Ovary (tissue), 7 donors: ENCODE measurements at regions not wholly inside any gene's neighbourhood (a gene's known extent, or its start where the extent isn't known, plus 50 kb on each side); places are given as distances from the start of the nearest gene placed in this dataset.

ENCODE experiments used
- DNase-seq, 5 donors: peaks; one replicate each; pipeline ENCODE4 v3.0.0-alpha.2; 2019 to 2020
- H3K27ac ChIP-seq, 2 donors: fragments of 200-600 bp; one replicate each; pipeline versions ENCODE4 v1.5.1 to v1.8.0; 2019 to 2022
- H3K27me3 ChIP-seq: fragments of 200-600 bp; one replicate; pipeline ENCODE4 v1.8.0; 2022
- H3K36me3 ChIP-seq: fragments of 200-600 bp; sonication (generic); one replicate; pipeline ENCODE4 v1.5.1; 2019
- H3K4me1 ChIP-seq: one replicate; pipeline ENCODE4 v1.8.1; 2013; ENCODE audit warnings: mild to moderate bottlenecking, moderate library complexity; ENCODE audit not compliant: insufficient read depth
- H3K4me3 ChIP-seq: fragments of 200-600 bp; sonication (generic); one replicate; pipeline ENCODE4 v1.5.1; 2017
- H3K9me3 ChIP-seq, 2 donors: fragments of 200-600 bp in 1 of 2; sonication (generic) in 1 of 2; one replicate each; pipeline versions ENCODE4 v1.5.1 to v1.8.1; 2013 to 2019; ENCODE audit warnings: mild to moderate bottlenecking in 1 of 2, moderate library complexity in 1 of 2
- CTCF ChIP-seq, 3 donors: fragments of 450-650 bp in 2 of 3; fragments of 200-600 bp in 1 of 3; IDR thresholded peaks; one replicate each; pipeline versions ENCODE4 v1.5.1 to v1.8.0; 2016 to 2022; ENCODE audit warnings: antibody characterized with exemption in 3 of 3, mild to moderate bottlenecking in 1 of 3
- EP300 ChIP-seq: sonication (generic); formaldehyde crosslinking; IDR thresholded peaks from one replicate; pipeline ENCODE4 v1.6.1; 2017; ENCODE audit warnings: antibody characterized with exemption
- POLR2A ChIP-seq: fragments of 450-650 bp; IDR thresholded peaks from one replicate; pipeline ENCODE4 v1.6.1; 2017; ENCODE audit warnings: antibody characterized with exemption, mild to moderate bottlenecking, moderate library complexity
- WGBS, 3 donors: extraction: QIAGEN DNeasy Blood & Tissue Kit in 1 of 3; methylation state at CpG; one replicate each; pipeline versions ENCODE4 v1.1.5 to v1.1.7; 2013 to 2017; 5-methylcytosine and 5-hydroxymethylcytosine counted together
- intact Hi-C, 4 donors: fragments of 100-400 bp; cut with DNase I; formaldehyde crosslinking; loops; one replicate each; pipeline versions ENCODE4 v1.11.0 to v1.15.1; 2022 to 2023
- donor health status: DM: no; HTN: no; CAD: no; lungs with moderate emphysema.
- donor health status: DM: no; HTN: no; CAD: no.
- donor health status: Bipolar disorder and iron deficiency.
- donor health status: DM: no; HTN: no; CAD: no.
- donor health status: DM: yes; HTN: yes; CAD: no.

- no peak overlapping the region for H3K4me3 ChIP-seq
- H3K9me3 ChIP-seq = no peaks in the 10 kb centered on the region
- TF ChIP-seq CTCF (IDR thresholded peaks at IDR 0.05) = no peak
- TF ChIP-seq POLR2A = no peak
- TF ChIP-seq EP300 = no peak
- intact Hi-C loops = no loop called here
- no peaks in the 10 kb centered on the region for H3K36me3 ChIP-seq
- H3K4me1 ChIP-seq = no peaks in the 10 kb centered on the region
- no peaks in the 10 kb centered on the region for H3K27me3 ChIP-seq
- DNase-seq = no peak
- 81 to 90% (median 87%) methylated on average over 4 of the region's 4 CpGs for WGBS, 3 donors
- no peak overlapping the region for H3K27ac ChIP-seq
Measured at GRCh38 chr5:3313569-3313968, 282.1 kb upstream of the IRX1 start.

- H3K27ac ChIP-seq = no peak overlapping the region
- H3K27me3 ChIP-seq = no peaks in the 10 kb centered on the region
- intact Hi-C loops = no loop called here
- no peak overlapping the region for H3K4me3 ChIP-seq
- WGBS, 3 donors = 63 to 73% (median 68%) methylated on average over 6 of the region's 6 CpGs
- TF ChIP-seq POLR2A = no peak
- TF ChIP-seq EP300 = no peak
- DNase-seq = no peak
- no peaks in the 10 kb centered on the region for H3K9me3 ChIP-seq
- H3K36me3 ChIP-seq = no peaks in the 10 kb centered on the region
- H3K4me1 ChIP-seq = no peaks in the 10 kb centered on the region
Measured at GRCh38 chr5:3312299-3312698, 283.3 kb upstream of the IRX1 start.

GRCh38 chr5:3311433-3311832 lies 284.2 kb upstream of the IRX1 start:
- Histone ChIP-seq H3K4me1 (no peaks in the 10 kb centered on the region), H3K27me3 (no peaks in the 10 kb centered on the region), H3K9me3 (no peaks in the 10 kb centered on the region), H3K36me3 (no peaks in the 10 kb centered on the region), H3K4me3 (no peak overlapping the region), H3K27ac (no peak overlapping the region)
- intact Hi-C loops = no loop called here
- 78 to 85% (median 84%) methylated on average over 8 of the region's 8 CpGs for WGBS, 3 donors
- TF ChIP-seq POLR2A = no peak
- DNase-seq = no peak

- no peaks in the 10 kb centered on the region for H3K4me1 ChIP-seq
- H3K4me3 ChIP-seq = no peak overlapping the region
- intact Hi-C loops = no loop called here
- TF ChIP-seq POLR2A = no peak
- no peak for TF ChIP-seq CTCF (IDR thresholded peaks at IDR 0.05)
- no peak for TF ChIP-seq EP300
- H3K27me3 ChIP-seq = no peaks in the 10 kb centered on the region
- WGBS, 3 donors = 37 to 51% (median 46%) methylated on average over 26 of the region's 26 CpGs
- H3K9me3 ChIP-seq = no peaks in the 10 kb centered on the region
- no peak overlapping the region for H3K27ac ChIP-seq
- H3K36me3 ChIP-seq = no peaks in the 10 kb centered on the region
- DNase-seq = no peak
Measured at GRCh38 chr5:3310541-3311261, 284.9 kb upstream of the IRX1 start.

GRCh38 chr5:3309538-3309937 lies 286.1 kb upstream of the IRX1 start:
- no peak overlapping the region for H3K4me3 ChIP-seq
- H3K4me1 ChIP-seq = no peaks in the 10 kb centered on the region
- TF ChIP-seq POLR2A (no peak), EP300 (no peak), CTCF (IDR thresholded peaks at IDR 0.05) (no peak)
- no peaks in the 10 kb centered on the region for H3K36me3 ChIP-seq
- H3K27ac ChIP-seq = no peak overlapping the region
- H3K27me3 ChIP-seq = no peaks in the 10 kb centered on the region
- WGBS, 3 donors = 82 to 86% (median 85%) methylated on average over 10 of the region's 10 CpGs
- no peak for DNase-seq
- intact Hi-C loops = no loop called here
- H3K9me3 ChIP-seq = no peaks in the 10 kb centered on the region
